ENCODE measurements at regions not wholly inside any gene's neighbourhood (a gene's known extent, or its start where the extent isn't known, plus 50 kb on each side); places are given as distances from the start of the nearest gene placed in this dataset.

DNA sequence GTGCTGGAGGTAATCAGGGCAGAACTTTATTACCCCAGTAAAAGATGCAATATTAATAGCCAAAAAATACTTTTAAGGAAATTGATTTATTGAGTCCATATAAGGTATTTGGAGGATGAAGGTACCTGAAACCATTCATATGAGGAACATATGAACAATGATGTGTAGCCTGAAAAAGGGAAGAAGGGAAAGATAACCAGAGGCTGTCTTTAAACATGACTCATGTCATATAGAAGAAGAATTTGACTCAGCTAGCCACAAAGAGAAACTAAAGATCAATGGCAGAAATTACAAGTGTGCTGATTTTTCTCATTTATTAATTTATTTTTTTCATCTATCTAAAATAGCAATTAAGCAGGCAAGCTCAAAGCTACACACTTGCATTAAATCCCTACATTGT is 136.2 kb upstream of the DUSP10 start:
- TF ChIP-seq PRDM1 (tag by site-specific recombination; IDR thresholded peaks at IDR 0.05): no peak
- TF ChIP-seq CTCF (tag by site-specific recombination; IDR thresholded peaks at IDR 0.05): no peak
- no peak for TF ChIP-seq ZSCAN23 (tag by site-specific recombination; IDR thresholded peaks at IDR 0.05)
- TF ChIP-seq ZNF24 (tag by site-specific recombination; IDR thresholded peaks at IDR 0.05): no peak
- TF ChIP-seq ZNF266 (tag by site-specific recombination; IDR thresholded peaks at IDR 0.05; ENCODE audit: low read depth): no peak
- TF ChIP-seq ZNF747 (tag by site-specific recombination; IDR thresholded peaks at IDR 0.05): no peak
- no peak for TF ChIP-seq SP3 (tag by site-specific recombination; IDR thresholded peaks at IDR 0.05)
- no peak for TF ChIP-seq OVOL3 (tag by site-specific recombination; IDR thresholded peaks at IDR 0.05)
- TF ChIP-seq, protein P1, sequence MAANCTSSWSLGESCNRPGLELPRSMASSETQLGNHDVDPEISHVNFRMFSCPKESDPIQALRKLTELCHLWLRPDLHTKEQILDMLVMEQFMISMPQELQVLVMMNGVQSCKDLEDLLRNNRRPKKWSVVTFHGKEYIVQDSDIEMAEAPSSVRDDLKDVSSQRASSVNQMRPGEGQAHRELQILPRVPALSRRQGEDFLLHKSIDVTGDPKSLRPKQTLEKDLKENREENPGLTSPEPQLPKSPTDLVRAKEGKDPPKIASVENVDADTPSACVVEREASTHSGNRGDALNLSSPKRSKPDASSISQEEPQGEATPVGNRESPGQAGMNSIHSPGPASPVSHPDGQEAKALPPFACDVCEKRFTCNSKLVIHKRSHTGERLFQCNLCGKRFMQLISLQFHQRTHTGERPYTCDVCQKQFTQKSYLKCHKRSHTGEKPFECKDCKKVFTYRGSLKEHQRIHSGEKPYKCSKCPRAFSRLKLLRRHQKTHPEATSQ (tag by site-specific recombination; IDR thresholded peaks at IDR 0.05): no peak

Data from HEK293 (cell line).